SK-N-SH treated with all-trans-retinoic acid at 6 μM for 48 hours (cell line): ENCODE measurements at regions not wholly inside any gene's neighbourhood (a gene's known extent, or its start where the extent isn't known, plus 50 kb on each side); places are given as distances from the start of the nearest gene placed in this dataset.

ENCODE experiments used
- ATAC-seq: fragments of 200-7000 bp; cut with Tn5 transposase; 3 replicates; pipeline ENCODE4 v1.9.1; 2020; ENCODE audit warnings: mild to moderate bottlenecking, moderate library complexity
- ARNTL ChIP-seq: fragments of 450-650 bp; formaldehyde crosslinking; IDR thresholded peaks from 2 replicates; pipeline ENCODE4 v1.5.0; 2020; ENCODE audit warnings: low read depth, mild to moderate bottlenecking, moderate library complexity, borderline replicate concordance
- BACH2 ChIP-seq: fragments of 250-450 bp; sonication (Bioruptor Pico); IDR thresholded peaks from 2 replicates; pipeline ENCODE4 v1.9.0; 2021; ENCODE audit warnings: mild to moderate bottlenecking, borderline replicate concordance
- CSDC2 ChIP-seq: fragments of 250-450 bp; sonication (Bioruptor Pico); IDR thresholded peaks from 2 replicates; pipeline ENCODE4 v1.5.0; 2020; ENCODE audit warnings: mild to moderate bottlenecking, moderate library complexity
- ESRRG ChIP-seq: fragments of 250-450 bp; sonication (Bioruptor Pico); IDR thresholded peaks from 2 replicates; pipeline ENCODE4 v1.6.1; 2021; ENCODE audit warnings: mild to moderate bottlenecking
- GLIS3 ChIP-seq: fragments of 250-450 bp; sonication (Bioruptor Pico); IDR thresholded peaks from 2 replicates; pipeline ENCODE4 v1.5.0; 2020; ENCODE audit warnings: mild to moderate bottlenecking, moderate library complexity
- ISL1 ChIP-seq: fragments of 250-450 bp; sonication (Bioruptor Pico); IDR thresholded peaks from 2 replicates; pipeline ENCODE4 v2.1.2; 2022; ENCODE audit warnings: mild to moderate bottlenecking, moderate library complexity
- PPARA ChIP-seq: fragments of 250-450 bp; sonication (Bioruptor Pico); IDR thresholded peaks from 2 replicates; pipeline ENCODE4 v1.5.0; 2020; ENCODE audit warnings: mild to moderate bottlenecking, borderline replicate concordance
- RARB ChIP-seq: fragments of 250-450 bp; sonication (Bioruptor Pico); IDR thresholded peaks from 2 replicates; pipeline ENCODE4 v1.8.0; 2021; ENCODE audit warnings: mild to moderate bottlenecking, moderate library complexity
- SNAI2 ChIP-seq: fragments of 250-450 bp; sonication (Bioruptor Pico); IDR thresholded peaks from 2 replicates; pipeline ENCODE4 v1.5.0; 2020; ENCODE audit warnings: mild to moderate bottlenecking, moderate library complexity
- TCF4 ChIP-seq: fragments of 250-450 bp; sonication (Bioruptor Pico); IDR thresholded peaks from 2 replicates; pipeline ENCODE4 v1.8.0; 2021; ENCODE audit warnings: mild to moderate bottlenecking, moderate library complexity, borderline replicate concordance
- ZC3H10 ChIP-seq: fragments of 250-450 bp; sonication (Bioruptor Pico); IDR thresholded peaks from 2 replicates; pipeline ENCODE4 v1.5.1; 2021; ENCODE audit warnings: mild to moderate bottlenecking, moderate library complexity
- ZFP3 ChIP-seq: fragments of 250-450 bp; sonication (Bioruptor Pico); IDR thresholded peaks from 2 replicates; pipeline ENCODE4 v1.5.0; 2020; ENCODE audit warnings: mild to moderate bottlenecking, moderate library complexity
- ZFP30 ChIP-seq: fragments of 450-650 bp; formaldehyde crosslinking; IDR thresholded peaks from 2 replicates; pipeline ENCODE4 v1.5.0; 2022; ENCODE audit warnings: mild to moderate bottlenecking, moderate library complexity
- ZNF70 ChIP-seq: fragments of 450-650 bp; formaldehyde crosslinking; IDR thresholded peaks from 2 replicates; pipeline ENCODE4 v1.5.0; 2020; ENCODE audit warnings: mild to moderate bottlenecking, moderate library complexity
- ZNF8 ChIP-seq: fragments of 450-650 bp; formaldehyde crosslinking; IDR thresholded peaks from 2 replicates; pipeline ENCODE4 v1.5.0; 2020; ENCODE audit warnings: mild to moderate bottlenecking, moderate library complexity
- TF ChIP-seq, protein P1 (sequence below): fragments of 250-450 bp; sonication (Bioruptor Pico); IDR thresholded peaks from 2 replicates; pipeline ENCODE4 v1.5.1; 2021; ENCODE audit warnings: mild to moderate bottlenecking, moderate library complexity
- TF ChIP-seq, protein P2 (sequence below): fragments of 250-450 bp; sonication (Bioruptor Pico); IDR thresholded peaks from 2 replicates; pipeline ENCODE4 v1.8.0; 2021; ENCODE audit warnings: low read depth, mild to moderate bottlenecking, moderate library complexity, borderline replicate concordance
- TF ChIP-seq, protein P3 (sequence below): fragments of 250-450 bp; sonication (Bioruptor Pico); IDR thresholded peaks from 2 replicates; pipeline ENCODE4 v1.8.0; 2020; ENCODE audit warnings: mild to moderate bottlenecking, moderate library complexity, borderline replicate concordance
- TF ChIP-seq, protein P4 (sequence below): fragments of 250-450 bp; sonication (Bioruptor Pico); IDR thresholded peaks from 2 replicates; pipeline ENCODE4 v1.5.0; 2020; ENCODE audit warnings: mild to moderate bottlenecking, moderate library complexity

DNA sequence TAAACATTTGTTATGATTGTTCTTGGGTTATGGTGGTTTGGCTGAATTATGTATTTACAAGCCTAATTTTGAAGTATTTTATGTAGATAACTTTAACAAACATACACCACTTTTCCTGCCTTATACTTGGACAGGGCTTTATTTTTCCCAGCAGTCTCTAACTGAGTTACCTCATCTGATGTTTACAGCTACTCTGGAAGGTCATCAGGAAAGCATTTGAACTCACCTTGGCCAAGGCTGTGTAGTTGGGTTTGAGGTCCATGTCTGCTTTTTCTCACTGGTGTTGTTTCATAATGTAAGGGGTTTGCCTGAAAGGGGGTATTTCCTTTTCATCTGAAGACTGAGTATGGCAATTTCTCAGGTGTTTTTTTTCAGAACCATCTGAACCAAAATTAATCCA is 193.5 kb downstream of the RWDD3 start:
- no peak for ATAC-seq
- TF ChIP-seq, protein P1, sequence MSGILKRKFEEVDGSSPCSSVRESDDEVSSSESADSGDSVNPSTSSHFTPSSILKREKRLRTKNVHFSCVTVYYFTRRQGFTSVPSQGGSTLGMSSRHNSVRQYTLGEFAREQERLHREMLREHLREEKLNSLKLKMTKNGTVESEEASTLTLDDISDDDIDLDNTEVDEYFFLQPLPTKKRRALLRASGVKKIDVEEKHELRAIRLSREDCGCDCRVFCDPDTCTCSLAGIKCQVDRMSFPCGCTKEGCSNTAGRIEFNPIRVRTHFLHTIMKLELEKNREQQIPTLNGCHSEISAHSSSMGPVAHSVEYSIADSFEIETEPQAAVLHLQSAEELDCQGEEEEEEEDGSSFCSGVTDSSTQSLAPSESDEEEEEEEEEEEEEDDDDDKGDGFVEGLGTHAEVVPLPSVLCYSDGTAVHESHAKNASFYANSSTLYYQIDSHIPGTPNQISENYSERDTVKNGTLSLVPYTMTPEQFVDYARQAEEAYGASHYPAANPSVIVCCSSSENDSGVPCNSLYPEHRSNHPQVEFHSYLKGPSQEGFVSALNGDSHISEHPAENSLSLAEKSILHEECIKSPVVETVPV (CRISPR knock-in tag): no peak

DNA sequence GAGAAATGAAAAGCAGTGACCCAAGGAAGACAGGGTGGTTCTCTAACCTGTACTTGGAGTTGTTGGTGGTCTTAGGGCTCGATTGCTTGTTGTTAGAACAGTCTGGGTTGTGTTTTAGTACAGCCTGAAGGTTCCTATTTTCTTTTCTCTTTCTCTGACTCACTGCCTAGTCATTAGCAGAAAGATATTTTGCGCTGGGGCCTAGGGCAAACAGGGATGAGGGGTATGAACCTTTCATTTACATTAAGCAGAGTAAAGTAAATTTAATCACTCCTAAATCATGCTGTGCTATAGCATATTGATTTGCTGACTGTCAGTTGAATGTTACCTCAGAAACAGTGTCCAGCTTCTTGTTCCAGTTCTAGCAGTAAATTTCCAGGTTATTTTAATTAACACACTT is 197.2 kb downstream of the RWDD3 start:
- TF ChIP-seq, protein P2, sequence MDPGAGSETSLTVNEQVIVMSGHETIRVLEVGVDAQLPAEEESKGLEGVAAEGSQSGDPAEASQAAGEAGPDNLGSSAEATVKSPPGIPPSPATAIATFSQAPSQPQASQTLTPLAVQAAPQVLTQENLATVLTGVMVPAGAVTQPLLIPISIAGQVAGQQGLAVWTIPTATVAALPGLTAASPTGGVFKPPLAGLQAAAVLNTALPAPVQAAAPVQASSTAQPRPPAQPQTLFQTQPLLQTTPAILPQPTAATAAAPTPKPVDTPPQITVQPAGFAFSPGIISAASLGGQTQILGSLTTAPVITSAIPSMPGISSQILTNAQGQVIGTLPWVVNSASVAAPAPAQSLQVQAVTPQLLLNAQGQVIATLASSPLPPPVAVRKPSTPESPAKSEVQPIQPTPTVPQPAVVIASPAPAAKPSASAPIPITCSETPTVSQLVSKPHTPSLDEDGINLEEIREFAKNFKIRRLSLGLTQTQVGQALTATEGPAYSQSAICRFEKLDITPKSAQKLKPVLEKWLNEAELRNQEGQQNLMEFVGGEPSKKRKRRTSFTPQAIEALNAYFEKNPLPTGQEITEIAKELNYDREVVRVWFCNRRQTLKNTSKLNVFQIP (CRISPR knock-in tag): no peak
- TF ChIP-seq, protein P3, sequence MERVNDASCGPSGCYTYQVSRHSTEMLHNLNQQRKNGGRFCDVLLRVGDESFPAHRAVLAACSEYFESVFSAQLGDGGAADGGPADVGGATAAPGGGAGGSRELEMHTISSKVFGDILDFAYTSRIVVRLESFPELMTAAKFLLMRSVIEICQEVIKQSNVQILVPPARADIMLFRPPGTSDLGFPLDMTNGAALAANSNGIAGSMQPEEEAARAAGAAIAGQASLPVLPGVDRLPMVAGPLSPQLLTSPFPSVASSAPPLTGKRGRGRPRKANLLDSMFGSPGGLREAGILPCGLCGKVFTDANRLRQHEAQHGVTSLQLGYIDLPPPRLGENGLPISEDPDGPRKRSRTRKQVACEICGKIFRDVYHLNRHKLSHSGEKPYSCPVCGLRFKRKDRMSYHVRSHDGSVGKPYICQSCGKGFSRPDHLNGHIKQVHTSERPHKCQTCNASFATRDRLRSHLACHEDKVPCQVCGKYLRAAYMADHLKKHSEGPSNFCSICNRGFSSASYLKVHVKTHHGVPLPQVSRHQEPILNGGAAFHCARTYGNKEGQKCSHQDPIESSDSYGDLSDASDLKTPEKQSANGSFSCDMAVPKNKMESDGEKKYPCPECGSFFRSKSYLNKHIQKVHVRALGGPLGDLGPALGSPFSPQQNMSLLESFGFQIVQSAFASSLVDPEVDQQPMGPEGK (CRISPR knock-in tag): no peak
- TF ChIP-seq TCF4 (CRISPR knock-in tag) (no peak), ZFP3 (CRISPR knock-in tag) (no peak), ZFP30 (CRISPR knock-in tag) (no peak), ISL1 (no peak), RARB (CRISPR knock-in tag) (no peak), ARNTL (CRISPR knock-in tag) (no peak)
- TF ChIP-seq, protein P4, sequence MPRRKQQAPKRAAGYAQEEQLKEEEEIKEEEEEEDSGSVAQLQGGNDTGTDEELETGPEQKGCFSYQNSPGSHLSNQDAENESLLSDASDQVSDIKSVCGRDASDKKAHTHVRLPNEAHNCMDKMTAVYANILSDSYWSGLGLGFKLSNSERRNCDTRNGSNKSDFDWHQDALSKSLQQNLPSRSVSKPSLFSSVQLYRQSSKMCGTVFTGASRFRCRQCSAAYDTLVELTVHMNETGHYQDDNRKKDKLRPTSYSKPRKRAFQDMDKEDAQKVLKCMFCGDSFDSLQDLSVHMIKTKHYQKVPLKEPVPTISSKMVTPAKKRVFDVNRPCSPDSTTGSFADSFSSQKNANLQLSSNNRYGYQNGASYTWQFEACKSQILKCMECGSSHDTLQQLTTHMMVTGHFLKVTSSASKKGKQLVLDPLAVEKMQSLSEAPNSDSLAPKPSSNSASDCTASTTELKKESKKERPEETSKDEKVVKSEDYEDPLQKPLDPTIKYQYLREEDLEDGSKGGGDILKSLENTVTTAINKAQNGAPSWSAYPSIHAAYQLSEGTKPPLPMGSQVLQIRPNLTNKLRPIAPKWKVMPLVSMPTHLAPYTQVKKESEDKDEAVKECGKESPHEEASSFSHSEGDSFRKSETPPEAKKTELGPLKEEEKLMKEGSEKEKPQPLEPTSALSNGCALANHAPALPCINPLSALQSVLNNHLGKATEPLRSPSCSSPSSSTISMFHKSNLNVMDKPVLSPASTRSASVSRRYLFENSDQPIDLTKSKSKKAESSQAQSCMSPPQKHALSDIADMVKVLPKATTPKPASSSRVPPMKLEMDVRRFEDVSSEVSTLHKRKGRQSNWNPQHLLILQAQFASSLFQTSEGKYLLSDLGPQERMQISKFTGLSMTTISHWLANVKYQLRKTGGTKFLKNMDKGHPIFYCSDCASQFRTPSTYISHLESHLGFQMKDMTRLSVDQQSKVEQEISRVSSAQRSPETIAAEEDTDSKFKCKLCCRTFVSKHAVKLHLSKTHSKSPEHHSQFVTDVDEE (CRISPR knock-in tag): no peak

DNA sequence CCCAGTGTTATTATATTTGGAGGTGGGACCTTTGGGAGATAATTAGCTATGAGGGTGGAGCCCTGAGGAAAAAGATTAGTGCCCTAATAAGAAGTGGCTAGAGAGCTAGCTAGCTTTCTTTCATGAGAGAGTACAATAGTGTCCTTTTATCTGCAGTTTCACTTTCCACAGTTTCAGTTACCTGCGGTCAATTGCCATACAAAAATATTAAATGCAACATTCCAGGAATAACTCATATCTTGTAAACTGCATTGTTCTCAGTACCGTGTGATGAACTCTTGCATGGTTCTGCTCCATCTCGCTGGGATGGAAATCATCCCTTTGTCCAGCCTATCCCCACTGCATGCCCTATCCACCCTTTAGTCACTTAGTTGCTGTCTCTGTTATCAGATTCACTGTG is 201.6 kb downstream of the RWDD3 start:
- no peak for TF ChIP-seq ZC3H10
- no peak for TF ChIP-seq CSDC2
- no peak for TF ChIP-seq GLIS3 (CRISPR knock-in tag)
- TF ChIP-seq, protein P3 (CRISPR knock-in tag): no peak
- TF ChIP-seq, protein P4 (CRISPR knock-in tag): no peak
- no peak for TF ChIP-seq ARNTL (CRISPR knock-in tag)
- TF ChIP-seq SNAI2 (CRISPR knock-in tag): no peak
- no peak for TF ChIP-seq ZFP30 (CRISPR knock-in tag)
- no peak for ATAC-seq

More for the DNA sequence above, 197.2 kb downstream of the RWDD3 start:
- ATAC-seq: no peak

DNA sequence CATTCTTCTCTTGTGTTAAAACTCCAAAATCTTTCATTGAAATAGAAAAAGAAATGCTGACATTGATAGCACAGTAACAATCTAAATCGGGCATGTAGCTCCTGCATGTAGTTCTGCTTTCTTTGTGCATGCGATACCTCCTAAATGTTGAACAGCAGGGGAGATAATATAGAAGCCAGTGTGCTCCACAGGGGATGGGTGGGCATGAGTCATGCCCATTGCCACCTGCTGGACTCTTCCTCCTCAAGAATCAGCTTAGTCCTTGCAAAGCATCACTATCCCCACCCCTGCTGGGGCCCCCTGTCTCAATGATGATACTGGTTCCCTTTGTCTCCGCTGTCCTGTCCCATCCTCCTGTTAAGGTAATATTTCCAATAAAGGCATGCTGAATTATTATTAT is 203.0 kb downstream of the RWDD3 start:
- no peak for ATAC-seq
- TF ChIP-seq ESRRG (CRISPR knock-in tag): no peak
- TF ChIP-seq TCF4 (CRISPR knock-in tag): no peak
- TF ChIP-seq, protein P2 (CRISPR knock-in tag): no peak
- no peak for TF ChIP-seq BACH2 (CRISPR knock-in tag)
- TF ChIP-seq, protein P1 (CRISPR knock-in tag): no peak
- no peak for TF ChIP-seq PPARA (CRISPR knock-in tag)
- TF ChIP-seq ZC3H10: no peak
- TF ChIP-seq ZNF8 (CRISPR knock-in tag): no peak
- TF ChIP-seq ZNF70 (CRISPR knock-in tag): no peak
